B cell (primary cell): ENCODE measurements at regions not wholly inside any gene's neighbourhood (a gene's known extent, or its start where the extent isn't known, plus 50 kb on each side); places are given as distances from the start of the nearest gene placed in this dataset.

ENCODE experiments used
- ATAC-seq: fragments of 200-7000 bp; cut with Tn5 transposase; one replicate; pipeline ENCODE4 v1.10.0; 2021; ENCODE audit warnings: low read depth, mild to moderate bottlenecking, moderate number of reproducible peaks, moderate library complexity
- CTCF ChIA-PET: fragments of 350-600 bp; sonication (Branson Sonifier 250); formaldehyde crosslinking; loops from one replicate; lab custom pipeline; 2021; ENCODE audit warnings: antibody characterized with exemption, inconsistent platforms; lab: Charles Lee
- POLR2A ChIA-PET: fragments of 350-600 bp; sonication (Branson Sonifier 250); formaldehyde crosslinking; loops from one replicate; lab custom pipeline; 2021; ENCODE audit warnings: antibody characterized with exemption; lab: Charles Lee
- DNase-seq: peaks from one replicate; pipeline ENCODE4 v3.0.0; 2013
- H2AFZ ChIP-seq: 2 replicates; pipeline ENCODE4 v1.6.1; 2012; ENCODE audit warnings: mild to moderate bottlenecking, low read depth, low read length; ENCODE audit not compliant: insufficient read depth, poor library complexity, severe bottlenecking
- H3K27ac ChIP-seq, 2 donors: 1 replicate in 1 of 2; 2 replicates in 1 of 2; pipeline ENCODE4 v1.5.1; 2012 to 2013; ENCODE audit warnings: low read length in 2 of 2, mild to moderate bottlenecking in 2 of 2, moderate library complexity in 1 of 2
- H3K27me3 ChIP-seq, 4 experiments: fragments of 200-600 bp in 1 of 4; sonication (generic) in 1 of 4; replicated peaks in 1 of 4; 1 replicate in 2 of 4; 2 replicates in 2 of 4; pipeline versions ENCODE4 v1.6.1 to v1.7.0; 2013 to 2016; ENCODE audit warnings: low read length in 3 of 4, mild to moderate bottlenecking in 2 of 4, mixed read lengths in 1 of 4, moderate library complexity in 1 of 4; ENCODE audit not compliant: insufficient read depth in 4 of 4, control insufficient read depth in 3 of 4; ENCODE audit errors: control extremely low read depth in 1 of 4
- H3K36me3 ChIP-seq, 2 experiments: replicated peaks in 1 of 2; 1 replicate in 1 of 2; 2 replicates in 1 of 2; pipeline versions ENCODE4 v1.6.1 to v1.7.1; 2013; ENCODE audit warnings: low read length in 1 of 2; ENCODE audit not compliant: insufficient read depth in 2 of 2, control insufficient read depth in 1 of 2; ENCODE audit errors: control extremely low read depth in 1 of 2, extremely low read depth in 1 of 2
- H3K4me1 ChIP-seq, 2 donors: fragments of 200-600 bp in 1 of 2; sonication (generic) in 1 of 2; 1 replicate in 1 of 2; 2 replicates in 1 of 2; pipeline versions ENCODE4 v1.5.1 to v1.6.1; 2013 to 2017; ENCODE audit warnings: low read length in 2 of 2; ENCODE audit not compliant: control insufficient read depth in 2 of 2, insufficient read depth in 2 of 2
- H3K4me2 ChIP-seq: replicated peaks from 2 replicates; pipeline ENCODE3; 2012; ENCODE audit warnings: mild to moderate bottlenecking, low read depth, low read length; ENCODE audit not compliant: poor library complexity, severe bottlenecking
- H3K4me3 ChIP-seq, 5 experiments: fragments of 200-600 bp in 1 of 5; sonication (generic) in 1 of 5; 1 replicate in 3 of 5; 2 replicates in 2 of 5; pipeline versions ENCODE4 v1.5.1 to v1.7.0; 2011 to 2016; ENCODE audit warnings: low read length in 4 of 5, mild to moderate bottlenecking in 4 of 5, low read depth in 2 of 5, control low read depth in 1 of 5, moderate library complexity in 1 of 5; ENCODE audit not compliant: insufficient read depth in 1 of 5; ENCODE audit errors: control extremely low read depth in 1 of 5, extremely low read depth in 1 of 5
- H3K79me2 ChIP-seq: fragments of 200-600 bp; sonication (generic); one replicate; pipeline ENCODE4 v1.6.0; 2016; ENCODE audit warnings: low read length; ENCODE audit not compliant: control insufficient read depth, insufficient read depth
- H3K9ac ChIP-seq: fragments of 200-600 bp; sonication (generic); 2 replicates; pipeline ENCODE4 v1.6.1; 2017; ENCODE audit warnings: mild to moderate bottlenecking, low read length, moderate library complexity
- H3K9me3 ChIP-seq, 3 donors: one replicate each; pipeline versions ENCODE4 v1.6.1 to v1.7.1; 2013; ENCODE audit warnings: low read length in 2 of 3; ENCODE audit not compliant: control insufficient read depth in 2 of 3, insufficient read depth in 1 of 3; ENCODE audit errors: control extremely low read depth in 1 of 3
- H4K20me1 ChIP-seq: 2 replicates; pipeline ENCODE4 v1.6.0; 2012; ENCODE audit warnings: mild to moderate bottlenecking, low read length; ENCODE audit not compliant: insufficient read depth, control insufficient read depth, poor library complexity, severe bottlenecking
- H3K27ac Mint-ChIP-seq: one replicate; pipeline ENCODE4 v1.8.0; 2021; ENCODE audit warnings: mixed read lengths
- H3K27me3 Mint-ChIP-seq: one replicate; pipeline ENCODE4 v1.8.0; 2021; ENCODE audit warnings: mixed read lengths
- H3K4me1 Mint-ChIP-seq: one replicate; pipeline ENCODE4 v1.8.0; 2021; ENCODE audit warnings: mixed read lengths
- H3K4me3 Mint-ChIP-seq: one replicate; pipeline ENCODE4 v1.8.0; 2021; ENCODE audit warnings: mixed read lengths
- H3K9me3 Mint-ChIP-seq: one replicate; pipeline ENCODE4 v1.8.0; 2022; ENCODE audit warnings: mixed read lengths; ENCODE audit not compliant: insufficient read depth
- EZH2 ChIP-seq: IDR thresholded peaks from 2 replicates; pipeline ENCODE4 v1.6.1; 2012; ENCODE audit warnings: borderline replicate concordance, low read depth, mild to moderate bottlenecking, moderate library complexity, low read length; ENCODE audit not compliant: insufficient read depth, poor library complexity, severe bottlenecking
- whole genome bisulfite sequencing: methylation state at CpG from one replicate; pipeline ENCODE4 v1.1.5; 2013; ENCODE audit warnings: missing lambda C conversion rate; ENCODE audit not compliant: insufficient coverage; 5-methylcytosine and 5-hydroxymethylcytosine counted together
- intact Hi-C: fragments of 100-400 bp; cut with micrococcal nuclease; formaldehyde crosslinking; loops from one replicate; pipeline ENCODE4 v1.10.0; 2022
- TF ChIP-seq, protein P1 (sequence below): fragments of 200-600 bp; IDR thresholded peaks from one replicate; pipeline ENCODE4 v1.8.0; 2022; ENCODE audit warnings: antibody characterized with exemption, mild to moderate bottlenecking

- H3K27ac ChIP-seq: no peak overlapping the region
- no peak overlapping the region for H3K4me2 ChIP-seq
- peaks cover 0 to 44% (median 30%) of the 10 kb centered on the region in 3 donors for H3K9me3 ChIP-seq
- H3K9ac ChIP-seq: no peak overlapping the region
- no peaks in the 10 kb centered on the region for H3K79me2 ChIP-seq
- H4K20me1 ChIP-seq: no peaks in the 10 kb centered on the region
- intact Hi-C loops: no loop called here
- ATAC-seq (no peak), DNase-seq (no peak)
- TF ChIP-seq, protein P1, sequence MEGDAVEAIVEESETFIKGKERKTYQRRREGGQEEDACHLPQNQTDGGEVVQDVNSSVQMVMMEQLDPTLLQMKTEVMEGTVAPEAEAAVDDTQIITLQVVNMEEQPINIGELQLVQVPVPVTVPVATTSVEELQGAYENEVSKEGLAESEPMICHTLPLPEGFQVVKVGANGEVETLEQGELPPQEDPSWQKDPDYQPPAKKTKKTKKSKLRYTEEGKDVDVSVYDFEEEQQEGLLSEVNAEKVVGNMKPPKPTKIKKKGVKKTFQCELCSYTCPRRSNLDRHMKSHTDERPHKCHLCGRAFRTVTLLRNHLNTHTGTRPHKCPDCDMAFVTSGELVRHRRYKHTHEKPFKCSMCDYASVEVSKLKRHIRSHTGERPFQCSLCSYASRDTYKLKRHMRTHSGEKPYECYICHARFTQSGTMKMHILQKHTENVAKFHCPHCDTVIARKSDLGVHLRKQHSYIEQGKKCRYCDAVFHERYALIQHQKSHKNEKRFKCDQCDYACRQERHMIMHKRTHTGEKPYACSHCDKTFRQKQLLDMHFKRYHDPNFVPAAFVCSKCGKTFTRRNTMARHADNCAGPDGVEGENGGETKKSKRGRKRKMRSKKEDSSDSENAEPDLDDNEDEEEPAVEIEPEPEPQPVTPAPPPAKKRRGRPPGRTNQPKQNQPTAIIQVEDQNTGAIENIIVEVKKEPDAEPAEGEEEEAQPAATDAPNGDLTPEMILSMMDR: no peak
- no peak for TF ChIP-seq EZH2
- H3K4me3 Mint-ChIP-seq: no peak overlapping the region
- CTCF ChIA-PET: no interaction called here
- no peaks in the 10 kb centered on the region for H3K4me1 ChIP-seq
- no peaks in the 10 kb centered on the region for H3K27me3 Mint-ChIP-seq
- no peak overlapping the region for H3K4me3 ChIP-seq
- no peaks in the 10 kb centered on the region for H3K4me1 Mint-ChIP-seq
- H2AFZ ChIP-seq: no peak overlapping the region
- peaks cover 15% of the 10 kb centered on the region for H3K9me3 Mint-ChIP-seq
- POLR2A ChIA-PET: no interaction called here
- H3K27ac Mint-ChIP-seq: no peak overlapping the region
- WGBS: 100% methylated on average over 2 of the region's 2 CpGs
- H3K36me3 ChIP-seq: no peaks in the 10 kb centered on the region
- no peaks in the 10 kb centered on the region for H3K27me3 ChIP-seq
Measured at GRCh38 chr4:4726051-4726450, 133.4 kb upstream of the MSX1 start.

DNA sequence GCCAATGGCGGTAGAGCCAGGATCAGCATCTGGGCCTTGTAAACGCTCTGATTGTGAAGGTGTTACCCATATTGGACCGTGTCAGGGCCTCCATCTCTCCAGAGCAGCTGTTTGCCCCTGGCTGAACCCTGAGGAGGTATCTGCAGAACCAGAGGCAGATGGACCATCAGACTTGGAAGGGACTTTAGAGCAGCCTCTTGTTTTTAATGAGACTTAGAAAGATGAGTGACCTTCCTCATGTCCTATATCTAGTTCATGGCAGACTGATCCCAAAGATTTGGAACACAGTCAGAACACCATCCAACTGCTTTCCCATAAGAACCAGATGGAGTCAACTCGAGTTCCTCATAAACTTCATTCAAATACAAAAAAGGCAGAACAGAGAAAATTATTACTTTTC lies 135.1 kb upstream of the MSX1 start:
- H3K27me3 Mint-ChIP-seq: no peaks in the 10 kb centered on the region
- WGBS: 92% methylated on average over 3 of the region's 4 CpGs
- no peaks in the 10 kb centered on the region for H4K20me1 ChIP-seq

More for the DNA sequence above, 135.1 kb upstream of the MSX1 start:
- H2AFZ ChIP-seq: no peak overlapping the region
- DNase-seq: no peak
- H3K36me3 ChIP-seq: no peaks in the 10 kb centered on the region
- Mint-ChIP-seq H3K4me1 (no peaks in the 10 kb centered on the region), H3K27ac (no peak overlapping the region), H3K4me3 (no peak overlapping the region), H3K9me3 (peaks cover 15% of the 10 kb centered on the region)
- H3K27ac ChIP-seq: no peak overlapping the region
- no peak for ATAC-seq
- no peak overlapping the region for H3K4me2 ChIP-seq
- peaks cover 0 to 41% (median 30%) of the 10 kb centered on the region in 3 donors for H3K9me3 ChIP-seq
- no peaks in the 10 kb centered on the region for H3K79me2 ChIP-seq
- H3K4me1 ChIP-seq: no peaks in the 10 kb centered on the region
- intact Hi-C loops: no loop called here
- no peaks in the 10 kb centered on the region for H3K27me3 ChIP-seq
- TF ChIP-seq, protein P1: no peak
- no peak for TF ChIP-seq EZH2
- POLR2A ChIA-PET: no interaction called here
- H3K9ac ChIP-seq: no peak overlapping the region
- no peak overlapping the region for H3K4me3 ChIP-seq
- CTCF ChIA-PET: no interaction called here
